ENCODE measurements at regions not wholly inside any gene's neighbourhood (a gene's known extent, or its start where the extent isn't known, plus 50 kb on each side); places are given as distances from the start of the nearest gene placed in this dataset.
"Not testable (repeated sequence)": the region's sequence is repeated elsewhere in the genome, so short reads cannot be mapped to it uniquely, and the experiment has no call there.

- no peak for DNase-seq
Measured at GRCh38 chr15:34650177-34650576, 66.7 kb upstream of the GOLGA8B start.

DNA sequence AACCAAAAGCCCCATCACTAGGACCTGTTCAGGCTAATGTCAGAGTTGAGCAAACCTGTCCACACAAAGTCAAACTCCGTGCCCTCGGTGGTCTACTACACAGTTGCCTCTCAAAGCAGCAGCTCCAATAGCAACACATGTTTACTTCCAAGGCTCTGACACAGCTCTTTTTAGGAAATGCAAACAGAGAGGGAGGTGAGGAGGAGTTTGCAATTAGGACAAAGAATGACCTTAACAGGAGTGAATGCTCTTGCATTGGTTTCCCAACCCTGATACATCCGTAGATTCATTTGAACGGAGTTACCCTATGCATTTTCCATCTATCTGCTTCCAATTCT, 64.8 kb upstream of the GOLGA8B start:
- no peak for DNase-seq

- peak in 1 of 2 experiments; percentile 6 for DNase-seq
Measured at GRCh38 chr15:34647569-34648293, 64.3 kb upstream of the GOLGA8B start.

DNA sequence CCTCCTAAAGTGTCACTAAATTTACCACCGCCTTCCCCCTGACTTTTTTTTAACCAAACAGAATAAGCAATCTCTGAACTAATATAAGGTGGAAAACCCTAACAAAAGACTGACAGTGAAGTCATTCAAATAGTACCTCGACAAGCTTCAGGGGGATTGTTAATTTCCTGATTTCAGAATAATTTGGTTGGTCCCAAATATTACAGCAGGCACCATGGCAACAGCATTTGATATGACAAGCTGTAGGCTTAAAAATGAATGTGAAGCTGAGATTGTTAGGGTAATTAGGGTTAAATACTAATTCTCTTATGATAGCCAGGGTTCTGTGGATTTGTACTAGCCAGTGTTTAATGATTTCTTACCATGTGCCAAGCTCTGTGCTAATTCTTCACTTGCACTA, 63.5 kb upstream of the GOLGA8B start:
- DNase-seq = no peak

DNA sequence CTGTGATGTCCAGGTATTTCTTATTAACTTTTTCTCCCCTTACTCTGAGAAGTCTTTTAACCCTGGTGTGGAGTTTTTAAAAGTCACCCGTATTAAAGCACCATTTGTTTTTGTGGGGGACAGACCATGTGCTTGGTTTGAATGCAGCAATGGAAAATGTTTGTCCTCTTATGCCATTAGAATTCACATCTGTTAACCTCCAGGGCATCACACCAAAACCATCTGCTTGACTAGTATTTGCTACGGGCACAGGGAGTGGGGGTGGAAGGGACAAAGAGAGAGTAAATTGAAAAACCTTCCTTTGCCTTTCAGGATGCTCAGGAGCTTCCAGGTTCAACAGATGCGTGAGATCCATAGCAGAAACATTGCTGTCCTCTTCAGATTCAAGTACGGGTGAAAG, 61.4 kb upstream of the GOLGA8B start:
- no peak for DNase-seq

GRCh38 chr15:34644061-34644460, 60.6 kb upstream of the GOLGA8B start:
- no peak for DNase-seq

DNA sequence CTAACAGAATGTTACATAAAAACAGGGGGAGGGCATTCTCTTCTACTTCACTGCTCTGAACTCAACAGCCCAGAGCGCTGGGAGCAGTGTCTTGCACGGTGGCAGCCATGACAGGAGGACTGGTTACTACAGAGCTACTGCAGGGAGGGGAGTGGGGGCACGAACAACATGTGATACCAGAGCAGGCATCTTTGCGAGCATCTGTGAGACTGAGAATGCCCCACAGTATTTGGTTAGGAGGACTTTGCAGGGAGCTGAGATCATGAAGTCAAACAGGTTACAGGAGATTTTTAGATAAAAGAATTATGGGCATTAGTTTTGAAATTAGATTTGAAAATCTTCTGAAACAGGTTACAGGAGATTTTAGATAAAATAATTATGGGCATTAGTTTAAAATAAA, 58.8 kb upstream of the GOLGA8B start:
- DNase-seq = no peak

GRCh38 chr15:34640661-34641060, 57.2 kb upstream of the GOLGA8B start:
- DNase-seq = no peak

DNA sequence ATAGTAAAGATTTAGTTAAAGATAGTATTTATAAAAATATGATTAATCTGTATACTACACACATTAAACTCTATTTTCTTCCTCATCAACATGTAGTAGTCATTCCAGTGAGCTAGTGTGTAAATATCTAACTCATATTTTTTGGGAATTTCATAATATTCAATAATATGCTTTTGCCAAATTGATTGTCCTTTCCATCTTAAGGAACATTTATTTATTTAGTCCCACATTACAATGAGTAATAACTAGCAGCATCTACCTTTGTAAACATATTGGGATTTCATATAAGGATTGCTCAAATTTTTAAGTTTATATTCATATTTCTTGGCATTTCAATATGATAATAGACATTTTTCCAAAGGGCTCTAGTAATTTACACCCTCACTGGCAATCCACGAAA, 53.9 kb upstream of the GOLGA8B start:
- DNase-seq = no peak

GRCh38 chr15:34633602-34634001, 50.2 kb upstream of the GOLGA8B start:
- DNase-seq = not testable (repeated sequence)
